ENCODE measurements at regions not wholly inside any gene's neighbourhood (a gene's known extent, or its start where the extent isn't known, plus 50 kb on each side); places are given as distances from the start of the nearest gene placed in this dataset.
"Not testable (repeated sequence)": the region's sequence is repeated elsewhere in the genome, so short reads cannot be mapped to it uniquely, and the experiment has no call there.

DNA sequence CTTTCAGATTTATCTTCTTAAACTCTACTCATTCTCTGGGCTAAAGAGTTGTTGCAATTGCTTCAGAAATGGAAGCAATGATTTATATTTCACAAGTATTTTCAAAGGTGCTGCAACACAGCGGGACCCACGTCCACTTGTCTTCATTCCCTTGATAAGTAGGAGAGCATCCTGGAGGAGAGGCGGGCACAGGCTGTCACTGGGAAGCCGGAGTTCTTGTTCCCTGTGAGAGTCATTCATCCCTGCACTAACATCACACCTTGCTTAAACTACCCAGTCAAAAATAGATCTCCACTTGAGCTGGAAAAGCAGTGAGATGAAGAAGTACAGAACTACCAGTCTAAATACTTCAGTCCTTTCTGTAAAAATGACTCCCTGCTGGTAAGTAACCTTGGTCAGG is 160.5 kb upstream of the RASSF8 start:
- no peak for DNase-seq

DNA sequence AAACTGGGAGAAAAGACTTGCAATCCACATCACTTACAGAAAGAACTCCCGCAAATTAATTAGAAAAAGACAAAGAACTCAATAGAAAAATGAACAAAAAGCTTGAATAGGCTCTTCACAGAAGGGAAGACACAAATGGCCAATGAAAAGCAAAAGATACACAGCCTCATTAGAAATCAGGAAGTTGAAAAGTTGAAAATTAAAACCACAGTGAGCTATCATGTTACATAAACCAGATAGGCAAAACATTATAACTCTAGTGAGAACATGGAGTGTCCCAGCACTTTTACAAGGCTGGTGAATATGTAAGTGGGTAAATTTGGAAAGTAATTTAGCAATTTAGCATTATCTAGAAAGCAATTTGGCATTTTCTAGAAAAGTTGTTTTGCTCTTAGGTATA is 158.4 kb upstream of the RASSF8 start:
- no peak for DNase-seq

DNA sequence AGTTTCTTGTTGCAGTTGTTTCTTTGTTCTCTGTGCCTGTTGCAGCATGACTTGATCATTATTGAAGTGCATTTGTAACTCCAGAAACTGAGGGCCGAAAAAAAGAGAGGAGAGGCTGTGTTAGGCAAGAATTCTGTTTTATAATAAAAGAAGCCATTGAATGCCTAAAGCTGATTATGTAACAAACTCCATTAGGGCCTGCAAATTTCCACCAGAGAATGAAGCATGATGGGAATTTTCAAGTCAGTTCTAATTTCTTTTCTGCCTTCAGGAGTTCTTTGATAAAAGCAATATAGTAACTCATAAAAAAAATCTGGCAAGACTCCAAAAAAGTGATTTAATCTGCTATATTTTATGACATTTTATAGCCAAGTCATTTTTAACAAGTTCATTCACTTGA is 156.7 kb upstream of the RASSF8 start:
- no peak for DNase-seq

DNA sequence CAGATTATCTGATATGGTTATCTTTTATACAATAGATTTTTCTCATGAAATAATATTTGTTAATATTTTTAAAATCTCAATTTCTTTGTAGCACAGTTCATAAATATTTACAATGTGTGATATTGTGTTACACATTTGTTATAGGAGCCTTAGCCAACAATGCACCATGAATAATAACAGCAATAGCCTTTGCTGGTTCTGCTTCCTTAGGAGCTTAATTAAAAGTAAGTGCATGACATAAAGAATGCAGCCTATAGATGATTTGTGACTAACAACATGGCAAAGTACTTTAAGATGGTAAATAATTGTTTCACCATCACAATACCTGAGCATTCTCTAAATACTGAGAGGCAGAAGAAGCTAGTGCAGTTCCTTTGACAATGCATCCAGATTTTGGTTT is 156.3 kb upstream of the RASSF8 start:
- no peak for DNase-seq

DNA sequence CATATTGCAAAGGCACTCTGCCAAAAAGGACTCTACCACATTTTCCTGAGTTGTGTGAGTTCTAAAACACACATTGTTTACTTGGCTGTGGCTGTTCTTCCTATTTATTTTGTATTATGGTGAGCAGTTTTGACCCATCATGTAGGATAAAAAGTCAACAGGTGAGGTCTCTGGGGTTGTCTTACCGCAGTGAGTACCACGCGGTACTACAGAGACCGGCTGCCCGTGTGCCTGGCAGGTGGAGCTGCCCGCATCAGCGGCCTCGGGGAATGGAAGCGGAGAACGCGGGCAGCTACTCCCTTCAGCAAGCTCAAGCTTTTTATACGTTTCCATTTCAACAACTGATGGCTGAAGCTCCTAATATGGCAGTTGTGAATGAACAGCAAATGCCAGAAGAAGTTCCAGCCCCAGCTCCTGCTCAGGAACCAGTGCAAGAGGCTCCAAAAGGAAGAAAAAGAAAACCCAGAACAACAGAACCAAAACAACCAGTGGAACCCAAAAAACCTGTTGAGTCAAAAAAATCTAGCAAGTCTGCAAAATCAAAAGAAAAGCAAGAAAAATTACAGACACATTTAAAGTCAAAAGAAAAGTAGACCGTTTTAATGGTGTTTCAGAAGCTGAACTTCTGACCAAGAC is 155.3 kb upstream of the RASSF8 start:
- DNase-seq, result not testable (repeated sequence)

DNA sequence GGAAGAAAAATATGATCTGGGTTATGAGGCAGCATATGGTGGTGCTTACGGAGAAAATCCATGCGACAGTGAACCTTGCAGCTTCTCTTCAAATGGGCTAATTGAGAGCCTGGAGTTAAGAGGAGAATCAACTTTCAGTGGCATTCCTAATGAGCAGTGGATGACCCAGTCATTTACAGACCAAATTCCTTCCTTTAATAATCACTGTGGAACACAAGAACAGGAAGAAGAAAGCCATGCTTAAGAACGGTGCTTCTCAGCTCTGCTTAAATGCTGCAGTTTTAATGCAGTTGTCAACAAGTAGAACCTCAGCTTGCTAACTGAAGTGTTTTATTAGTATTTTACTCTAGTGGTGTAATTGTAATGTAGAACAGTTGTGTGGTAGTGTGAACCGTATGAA is 154.2 kb upstream of the RASSF8 start:
- DNase-seq, result not testable (repeated sequence)

DNA sequence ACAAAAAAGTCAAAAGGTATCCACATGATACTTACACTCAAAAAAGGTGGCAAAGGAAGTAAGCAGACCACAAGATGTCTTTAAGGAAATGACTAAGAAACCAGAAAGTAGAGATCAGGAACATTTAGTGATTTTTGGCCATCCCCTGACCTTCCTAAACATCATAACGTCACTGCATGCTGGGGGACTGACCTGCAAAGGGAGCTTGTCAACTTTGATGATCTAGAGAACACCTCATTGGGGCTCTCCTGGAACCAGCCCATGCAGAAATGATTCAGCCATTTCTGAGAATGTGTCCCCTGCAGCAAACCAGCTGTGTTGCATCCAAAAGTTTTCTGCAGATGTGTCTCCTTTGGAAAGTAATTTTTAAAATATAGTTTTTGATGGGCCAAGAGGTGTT is 152.2 kb upstream of the RASSF8 start:
- DNase-seq, result no peak

DNA sequence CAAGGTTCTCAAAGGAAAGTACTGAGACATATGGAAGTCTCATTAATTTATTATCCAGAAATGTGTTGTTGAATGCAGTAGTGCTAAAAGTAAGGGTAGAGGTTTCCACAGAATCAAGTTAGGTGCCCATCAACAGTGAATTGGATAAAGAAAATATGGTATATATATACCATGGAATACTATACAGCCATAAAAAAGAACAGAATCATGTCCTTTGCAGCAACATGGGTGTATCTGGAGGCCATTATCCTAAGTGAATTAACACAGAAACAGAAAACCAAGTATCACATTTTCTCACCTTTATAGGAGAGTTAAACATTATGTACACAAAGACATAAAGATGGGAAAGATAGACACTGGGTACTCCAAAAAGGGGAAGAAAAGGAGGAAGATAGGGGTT is 149.9 kb upstream of the RASSF8 start:
- DNase-seq, result no peak

DNA sequence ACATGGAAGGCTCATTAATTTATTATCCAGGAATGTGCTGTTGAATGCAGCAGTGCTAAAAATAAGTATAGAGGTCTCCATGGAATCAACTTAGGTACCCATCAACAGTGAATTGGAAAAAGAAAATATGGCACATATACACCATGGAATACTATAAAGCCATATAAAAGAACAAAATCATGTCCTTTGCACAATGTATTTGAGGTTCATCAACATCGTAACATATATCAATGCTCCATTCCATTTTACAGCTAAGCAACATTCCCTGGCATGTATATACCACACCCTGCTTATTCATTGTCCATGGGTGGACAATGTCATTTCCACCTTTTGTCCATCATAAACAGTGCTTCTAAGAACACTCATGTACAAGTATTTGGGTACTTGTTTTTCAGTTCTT is 147.8 kb upstream of the RASSF8 start:
- DNase-seq, result no peak

DNA sequence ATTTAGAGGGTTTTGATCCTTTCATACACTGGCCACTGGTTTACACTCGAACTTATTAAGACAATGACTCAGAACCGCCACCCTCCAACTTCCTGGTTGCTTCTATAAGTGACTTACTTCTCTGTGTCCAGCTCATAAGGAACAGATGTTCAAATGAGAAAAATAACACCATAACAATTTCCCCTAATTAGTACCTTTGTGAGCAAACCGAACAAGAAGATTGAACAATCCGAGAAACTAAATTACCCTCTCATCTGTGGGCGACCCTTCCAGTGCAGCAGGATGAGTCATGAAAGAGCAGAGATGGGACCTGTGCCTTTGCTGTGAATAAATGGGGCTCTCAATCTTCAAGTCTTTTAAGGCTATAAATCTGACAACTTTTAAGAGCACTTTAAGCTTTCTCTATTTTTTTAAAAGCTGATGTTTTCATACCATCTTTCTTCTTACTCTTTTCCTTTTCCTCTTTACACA is 146.8 kb upstream of the RASSF8 start:
- DNase-seq, result no peak

DNA sequence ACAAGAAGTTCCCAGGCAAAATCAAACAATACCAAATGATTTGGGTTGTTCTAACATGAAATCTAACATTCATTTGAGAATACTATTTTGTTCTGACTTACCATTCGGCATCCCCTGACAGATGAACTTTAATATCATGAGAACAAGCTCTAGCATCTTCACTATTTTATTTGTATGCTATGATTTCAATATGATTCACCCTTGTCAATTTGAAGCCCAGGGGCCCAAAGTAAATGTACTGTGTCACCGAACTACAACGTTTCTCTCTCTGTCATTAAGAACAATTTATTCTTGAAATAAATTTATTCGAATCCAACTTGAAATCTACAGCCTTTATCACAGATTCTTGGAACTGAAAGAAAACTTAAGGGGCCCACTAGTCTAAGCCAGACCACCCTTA is 146.2 kb upstream of the RASSF8 start:
- no peak for DNase-seq

DNA sequence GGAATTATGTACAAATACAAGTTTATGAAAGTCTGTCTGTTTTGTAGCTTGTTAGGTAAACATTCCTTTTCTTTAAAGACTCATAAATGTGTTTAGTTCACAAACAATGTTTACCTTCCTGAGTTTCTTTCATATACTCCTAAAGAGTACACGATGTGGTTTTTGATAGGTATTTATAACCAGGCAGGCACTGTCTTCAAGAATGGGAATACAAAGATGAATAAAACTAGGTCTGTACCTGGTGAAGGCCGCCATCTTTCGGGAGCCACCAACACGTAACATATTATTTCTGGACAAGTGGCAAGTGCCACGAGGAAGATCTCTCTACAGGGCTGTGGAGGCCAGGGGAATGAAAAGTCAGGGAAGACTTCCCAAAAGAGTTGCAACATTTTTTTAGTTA is 144.6 kb upstream of the RASSF8 start:
- no peak for DNase-seq

DNA sequence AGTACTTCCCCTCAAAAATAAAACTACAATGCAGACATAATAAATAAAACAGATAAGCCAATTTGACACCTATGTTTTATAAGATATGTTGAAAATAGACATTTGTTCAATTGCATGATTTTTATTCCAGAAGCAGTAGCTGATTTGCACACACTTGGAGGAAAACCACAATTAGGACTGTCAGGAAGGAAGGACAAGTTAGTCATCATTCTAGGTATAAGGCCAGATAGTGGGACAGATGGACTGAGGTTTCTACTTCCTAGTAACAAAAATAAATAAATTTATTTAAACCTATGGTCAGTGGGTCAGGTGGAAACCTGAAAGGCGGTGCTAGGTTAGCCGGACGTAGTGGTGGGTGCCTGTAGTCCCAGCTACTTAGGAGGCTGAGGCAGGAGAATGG is 141.8 kb upstream of the RASSF8 start:
- DNase-seq, result no peak

DNA sequence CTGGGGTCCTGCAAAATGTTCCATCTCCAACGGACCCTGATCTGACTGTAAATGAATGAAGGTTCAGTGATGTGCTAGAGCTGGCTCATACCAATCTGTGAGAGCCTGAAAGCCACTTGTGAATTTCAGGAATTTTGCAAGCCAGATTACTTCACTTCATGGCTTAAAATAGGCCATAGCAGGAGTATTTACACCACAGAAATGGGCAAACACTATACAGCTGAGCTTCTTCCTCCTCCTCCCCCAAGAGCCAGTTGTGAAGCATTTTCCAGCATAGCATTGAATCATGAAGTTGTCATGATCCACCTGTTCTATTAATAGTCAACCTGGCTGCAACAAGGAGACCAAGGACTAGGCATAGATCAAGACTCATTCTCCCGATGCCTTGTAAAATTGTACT is 141.3 kb upstream of the RASSF8 start:
- no peak for DNase-seq

DNA sequence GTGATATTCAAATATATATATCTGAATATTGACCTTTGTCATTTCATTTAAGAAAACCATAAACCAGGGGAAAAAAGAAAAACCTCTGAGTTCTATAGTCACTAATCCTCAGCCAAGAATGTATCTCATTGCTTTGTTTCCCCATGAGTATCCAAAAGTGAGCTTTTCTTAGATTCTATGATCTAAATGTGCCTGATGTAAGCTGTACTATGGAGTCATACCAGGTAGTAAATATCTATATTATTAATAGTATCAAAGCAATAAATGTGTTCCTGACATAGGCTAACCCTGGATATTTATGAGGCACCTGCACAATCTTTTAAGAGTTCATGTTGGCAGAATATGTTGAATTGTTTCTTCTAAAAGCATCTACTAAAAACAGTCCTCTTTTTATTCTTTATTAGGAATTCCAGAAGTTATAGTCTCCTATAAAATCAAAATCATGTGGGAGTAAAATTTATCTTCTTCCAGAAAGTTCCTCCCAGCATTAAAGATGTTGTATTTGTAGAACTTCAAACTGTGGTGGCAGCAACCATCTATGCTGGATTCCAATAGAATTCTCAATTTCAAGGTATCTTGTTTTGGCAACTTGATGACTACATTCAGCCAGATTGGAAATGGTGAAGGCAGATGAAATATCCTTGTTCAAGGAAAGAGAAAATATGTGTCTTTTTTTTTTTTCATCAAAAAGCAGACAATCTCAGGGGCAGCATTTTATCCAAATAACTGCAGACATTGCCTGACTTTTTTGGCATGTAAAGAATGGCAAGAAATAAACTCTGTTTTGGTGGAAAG is 139.7 kb upstream of the RASSF8 start:
- no peak for DNase-seq

DNA sequence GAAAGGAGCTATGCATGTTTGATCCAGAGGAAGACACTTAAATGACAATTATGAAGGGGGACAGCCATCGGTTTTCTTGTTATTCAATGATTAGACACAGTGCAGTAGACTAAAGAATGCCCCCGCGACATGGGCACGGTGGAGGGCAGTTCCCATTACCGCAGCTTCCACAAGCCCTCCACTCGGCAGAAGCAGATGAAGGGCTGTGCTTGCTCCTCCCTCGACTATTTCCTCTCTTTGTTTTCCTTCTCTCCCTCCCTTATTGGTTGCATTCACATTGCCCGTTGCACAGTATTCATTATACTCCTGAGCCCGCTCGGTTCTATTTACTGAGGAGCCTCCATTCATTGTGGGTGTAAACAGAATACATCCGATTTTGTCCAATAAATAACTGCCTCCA is 138.8 kb upstream of the RASSF8 start:
- DNase-seq, result no peak

DNA sequence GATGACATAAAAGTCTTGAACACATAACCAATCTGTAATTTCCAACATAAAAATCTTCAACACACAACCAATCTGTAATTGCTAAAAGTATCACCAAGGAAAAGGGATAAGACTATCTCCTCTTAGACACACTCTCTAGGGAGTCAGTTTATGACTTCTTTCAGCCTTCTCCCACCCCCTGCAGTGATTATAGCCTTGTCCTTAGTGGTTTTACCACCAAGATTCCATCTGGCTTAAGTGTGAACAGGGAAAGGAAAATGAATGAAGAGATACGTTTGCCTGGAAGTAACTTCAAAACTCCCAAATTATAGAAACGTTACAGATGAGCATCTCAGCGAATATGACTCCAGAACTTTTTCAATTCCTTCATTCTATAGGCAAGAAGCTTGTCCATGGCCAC is 136.2 kb upstream of the RASSF8 start:
- no peak for DNase-seq

DNA sequence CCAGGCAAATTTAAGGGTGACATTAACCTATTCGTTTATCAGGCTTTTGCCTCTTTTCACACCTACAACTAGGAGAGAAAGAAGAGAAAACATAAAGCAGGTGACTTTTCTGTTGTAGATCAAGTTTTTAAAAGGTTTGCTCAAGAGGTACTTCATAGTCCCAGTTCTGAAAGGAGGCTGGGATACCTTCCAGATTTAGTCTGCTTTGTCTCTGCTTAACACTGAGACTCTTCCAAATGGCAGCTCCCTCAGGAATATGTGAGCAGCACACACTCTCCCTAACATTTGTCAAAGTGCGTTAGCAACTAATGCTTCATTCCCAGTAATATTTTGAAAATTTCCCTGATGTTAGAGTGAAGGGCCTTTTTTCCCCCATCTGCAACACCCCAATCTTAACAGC is 133.7 kb upstream of the RASSF8 start:
- no peak for DNase-seq

DNA sequence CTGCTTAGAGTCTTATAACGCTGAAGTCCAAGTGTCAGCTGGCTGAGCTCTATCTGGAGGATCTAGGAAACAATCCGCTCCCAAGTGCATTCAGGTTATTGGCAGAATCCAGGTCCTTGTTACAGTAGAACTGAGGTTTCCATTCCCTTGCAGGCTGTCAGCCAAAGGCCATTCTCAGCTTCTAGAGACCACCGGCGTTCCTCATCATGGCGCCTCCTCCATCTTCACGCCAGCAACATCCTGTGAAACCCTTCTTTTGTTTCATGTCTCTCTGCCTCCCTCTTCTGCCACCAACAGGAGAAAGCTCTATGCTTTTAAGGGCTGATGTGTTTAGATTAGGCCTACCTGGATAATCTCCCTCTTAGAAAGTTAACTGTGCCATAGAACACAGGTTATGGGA is 133.0 kb upstream of the RASSF8 start:
- peak; percentile 74 for DNase-seq

DNA sequence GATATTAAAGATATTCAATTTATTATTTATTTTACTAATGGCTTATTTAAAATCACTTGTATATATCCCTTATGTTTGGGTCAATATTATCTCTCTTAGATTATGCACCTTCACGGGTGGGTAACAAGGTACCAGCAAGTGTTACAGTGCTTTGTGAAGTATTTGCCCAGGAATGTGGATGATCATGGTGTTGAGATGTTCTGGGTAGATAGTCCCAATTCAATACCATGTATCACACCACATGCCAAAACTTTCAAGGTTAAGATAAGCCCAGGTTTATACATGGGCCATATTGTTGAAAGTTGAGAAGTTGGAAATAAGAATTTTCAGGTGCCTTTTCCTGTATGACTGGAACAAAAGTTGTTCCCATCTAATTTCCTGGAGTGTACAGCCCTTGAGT is 131.3 kb upstream of the RASSF8 start:
- no peak for DNase-seq

DNA sequence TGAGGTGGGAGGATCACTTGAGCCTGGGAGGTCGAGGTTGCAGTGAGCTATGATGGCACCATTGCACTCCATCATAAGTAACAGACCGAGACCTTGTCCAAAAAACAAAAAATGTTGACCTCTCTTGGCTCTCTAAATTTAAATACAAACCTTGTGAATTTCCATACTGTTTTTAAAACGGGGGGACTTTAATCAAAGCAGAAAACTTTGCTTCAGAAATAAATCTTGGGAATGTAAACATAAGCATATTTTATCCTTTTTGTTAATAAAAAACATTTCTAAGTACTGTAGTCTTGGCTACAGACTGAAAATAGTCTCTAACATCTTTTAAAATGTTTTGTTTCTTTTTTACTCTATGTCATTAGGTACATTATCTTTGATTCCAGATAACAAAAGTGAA is 130.7 kb upstream of the RASSF8 start:
- no peak for DNase-seq

DNA sequence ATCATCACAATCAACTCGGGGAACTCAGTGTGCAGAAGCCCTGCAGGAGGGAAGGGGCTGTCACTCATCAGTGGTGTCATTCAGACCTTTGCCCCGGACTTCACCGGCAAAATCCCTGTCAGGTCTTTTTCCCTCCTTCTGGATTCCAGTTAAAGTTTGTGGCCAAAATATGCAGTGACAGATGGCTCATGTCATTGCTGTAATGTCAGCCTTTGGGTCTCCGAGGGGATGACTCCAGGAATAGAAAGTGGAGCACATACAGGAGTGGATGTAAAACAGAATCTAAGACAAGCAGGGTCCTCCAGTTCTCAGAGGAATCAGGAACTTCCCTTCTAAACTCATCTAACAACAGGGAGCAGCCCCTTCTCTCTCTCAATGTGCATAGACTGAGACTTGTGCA is 130.3 kb upstream of the RASSF8 start:
- no peak for DNase-seq

DNA sequence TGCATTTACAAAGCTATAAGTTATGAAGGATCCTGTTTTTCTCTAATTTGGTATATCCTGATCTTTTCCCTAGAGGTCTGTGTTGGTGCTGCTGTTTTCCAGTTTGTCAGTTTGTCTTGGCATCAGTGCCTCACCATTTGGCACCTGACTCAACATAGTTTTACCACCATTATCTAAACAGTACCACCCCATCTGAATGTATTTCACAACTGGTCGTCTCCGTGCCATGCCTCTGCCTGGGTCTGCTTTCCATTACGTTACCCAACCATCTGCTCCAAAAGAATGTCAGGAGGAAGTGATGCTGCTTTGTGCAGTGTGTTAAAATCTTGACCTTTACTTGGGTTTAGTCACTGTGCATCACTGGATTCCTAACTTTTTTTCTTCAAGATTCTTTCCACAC is 129.3 kb upstream of the RASSF8 start:
- no peak for DNase-seq

DNA sequence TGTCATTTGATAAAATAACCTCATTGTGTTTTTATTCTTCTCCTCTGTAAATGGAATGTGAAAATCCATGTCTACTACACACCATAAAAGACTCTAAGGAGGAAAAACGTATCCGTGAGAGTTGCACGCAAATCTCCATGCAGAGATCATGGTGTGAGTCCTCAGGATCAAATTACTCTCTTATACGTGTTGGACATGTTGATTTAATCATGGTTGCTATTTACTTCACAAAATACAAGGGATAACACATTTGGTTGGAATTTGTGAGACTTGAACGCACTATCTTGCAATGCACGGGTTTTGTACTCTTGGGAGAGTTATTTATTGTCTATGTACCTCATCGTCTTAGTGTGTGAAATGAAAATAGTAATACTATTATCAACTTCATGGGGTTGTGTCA is 128.0 kb upstream of the RASSF8 start:
- DNase-seq, result no peak

DNA sequence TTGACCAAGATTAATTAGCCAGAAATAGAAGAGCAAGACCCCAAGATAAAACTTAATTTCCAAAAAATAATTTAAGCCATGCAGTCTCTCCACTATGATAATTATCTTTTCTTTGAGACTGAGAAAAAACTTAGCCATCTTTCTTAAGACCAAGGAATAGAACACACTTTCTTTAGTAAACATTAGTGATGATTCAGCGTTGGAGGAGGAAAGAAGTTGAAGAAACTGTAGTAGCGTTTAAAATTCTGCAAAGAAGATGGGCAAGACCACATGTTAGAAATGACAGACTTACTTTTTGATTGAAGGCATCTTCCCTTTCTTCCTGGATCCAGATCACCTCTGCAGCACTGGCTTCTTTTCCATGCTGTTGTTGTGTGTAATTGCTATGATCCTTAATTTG is 124.8 kb upstream of the RASSF8 start:
- no peak for DNase-seq

Data from right forelimb (tissue), 1 donor.